GM12865 (cell line): ENCODE measurements at regions not wholly inside any gene's neighbourhood (a gene's known extent, or its start where the extent isn't known, plus 50 kb on each side); places are given as distances from the start of the nearest gene placed in this dataset.

Source experiments
- DNase-seq: peaks from one replicate; pipeline ENCODE4 v3.0.0; 2010; ENCODE audit warnings: low read depth
- H3K4me3 ChIP-seq: 2 replicates; pipeline ENCODE4 v1.5.1; 2011; ENCODE audit warnings: mild to moderate bottlenecking, low read depth, low read length, control low read depth
- TF ChIP-seq, protein P1 (sequence below): IDR thresholded peaks from 2 replicates; pipeline ENCODE4 v1.5.1; 2011; ENCODE audit warnings: low read length, control low read depth, low read depth, inconsistent platforms; ENCODE audit not compliant: insufficient read depth; ENCODE audit errors: missing control alignments

DNA sequence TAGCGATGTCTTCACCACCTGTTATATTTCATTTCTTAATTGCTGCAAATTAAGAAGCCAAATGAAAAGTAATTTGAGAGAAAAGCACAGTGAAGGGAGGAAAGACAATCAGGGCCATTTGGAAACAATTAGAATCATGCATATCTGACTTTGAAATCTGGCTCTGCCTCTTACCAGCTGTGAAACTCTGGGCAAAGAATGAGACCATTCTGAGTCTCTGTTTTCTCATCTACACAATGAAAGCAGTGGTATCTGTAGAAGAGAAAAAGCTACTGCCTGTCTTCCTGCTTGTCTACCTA, 334.5 kb upstream of the CYRIA start:
- no peak for DNase-seq
- TF ChIP-seq, protein P1, sequence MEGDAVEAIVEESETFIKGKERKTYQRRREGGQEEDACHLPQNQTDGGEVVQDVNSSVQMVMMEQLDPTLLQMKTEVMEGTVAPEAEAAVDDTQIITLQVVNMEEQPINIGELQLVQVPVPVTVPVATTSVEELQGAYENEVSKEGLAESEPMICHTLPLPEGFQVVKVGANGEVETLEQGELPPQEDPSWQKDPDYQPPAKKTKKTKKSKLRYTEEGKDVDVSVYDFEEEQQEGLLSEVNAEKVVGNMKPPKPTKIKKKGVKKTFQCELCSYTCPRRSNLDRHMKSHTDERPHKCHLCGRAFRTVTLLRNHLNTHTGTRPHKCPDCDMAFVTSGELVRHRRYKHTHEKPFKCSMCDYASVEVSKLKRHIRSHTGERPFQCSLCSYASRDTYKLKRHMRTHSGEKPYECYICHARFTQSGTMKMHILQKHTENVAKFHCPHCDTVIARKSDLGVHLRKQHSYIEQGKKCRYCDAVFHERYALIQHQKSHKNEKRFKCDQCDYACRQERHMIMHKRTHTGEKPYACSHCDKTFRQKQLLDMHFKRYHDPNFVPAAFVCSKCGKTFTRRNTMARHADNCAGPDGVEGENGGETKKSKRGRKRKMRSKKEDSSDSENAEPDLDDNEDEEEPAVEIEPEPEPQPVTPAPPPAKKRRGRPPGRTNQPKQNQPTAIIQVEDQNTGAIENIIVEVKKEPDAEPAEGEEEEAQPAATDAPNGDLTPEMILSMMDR: no peak
- no peak overlapping the region for H3K4me3 ChIP-seq

GRCh38 chr2:16999347-17000183, 333.9 kb upstream of the CYRIA start:
- no peak for DNase-seq
- H3K4me3 ChIP-seq: no peak overlapping the region
- TF ChIP-seq, protein P1: no peak

GRCh38 chr2:16978301-16978700, 312.7 kb upstream of the CYRIA start:
- DNase-seq: no peak
- H3K4me3 ChIP-seq: no peak overlapping the region
- TF ChIP-seq, protein P1: no peak

DNA sequence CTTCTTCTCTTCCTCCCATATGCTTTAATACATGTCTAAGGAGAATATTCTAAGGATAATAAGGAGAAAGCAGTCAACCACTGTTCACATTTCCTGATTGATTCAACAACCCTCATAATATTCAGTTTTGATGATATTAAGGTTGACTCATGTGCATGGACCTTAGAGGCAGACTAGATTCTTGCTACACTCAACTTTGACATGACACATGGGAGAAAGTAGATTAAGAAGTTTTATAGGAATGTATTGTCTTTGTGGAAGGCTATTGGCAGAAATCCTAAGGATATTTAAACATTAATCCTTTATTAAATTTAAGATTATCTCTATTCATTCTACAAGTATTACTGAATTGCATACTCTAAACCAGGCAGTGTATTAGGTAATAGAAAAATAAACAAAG, 309.1 kb upstream of the CYRIA start:
- DNase-seq: no peak
- TF ChIP-seq, protein P1: no peak

DNA sequence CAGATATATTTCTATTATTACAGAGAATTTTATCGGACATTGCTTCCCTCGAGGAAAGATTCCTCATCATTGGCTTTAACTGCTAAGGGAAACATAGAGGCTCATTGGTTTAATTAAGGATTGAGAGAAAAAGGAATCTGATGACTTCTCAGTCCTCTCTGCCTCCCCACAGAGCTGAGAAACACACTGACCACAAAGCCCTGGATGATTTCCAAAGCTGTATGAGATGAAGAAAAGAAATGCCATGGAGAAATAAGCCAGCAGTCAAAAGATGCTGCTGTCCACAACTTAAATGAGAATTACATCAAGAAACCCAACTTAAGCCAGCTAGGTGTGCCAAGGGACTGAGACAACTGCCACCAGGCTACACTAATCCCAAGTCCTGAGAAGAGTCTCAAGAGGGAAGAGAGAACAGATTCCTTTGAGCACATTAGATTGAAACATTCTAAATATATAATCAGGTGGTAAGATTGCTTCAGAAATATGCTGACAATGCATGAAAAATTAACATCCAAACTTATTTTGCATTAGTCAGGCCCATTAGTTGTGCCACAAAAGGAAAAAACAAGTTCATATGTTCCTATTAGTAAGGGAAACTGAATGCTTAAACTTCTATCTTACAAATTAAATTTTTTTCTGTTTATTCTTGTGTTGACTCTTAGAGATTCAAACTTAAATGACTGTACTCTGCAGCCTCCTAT, 308.1 kb upstream of the CYRIA start:
- DNase-seq: no peak
- no peak overlapping the region for H3K4me3 ChIP-seq
- TF ChIP-seq, protein P1: no peak

More for the DNA sequence above, 309.1 kb upstream of the CYRIA start:
- no peak overlapping the region for H3K4me3 ChIP-seq

DNA sequence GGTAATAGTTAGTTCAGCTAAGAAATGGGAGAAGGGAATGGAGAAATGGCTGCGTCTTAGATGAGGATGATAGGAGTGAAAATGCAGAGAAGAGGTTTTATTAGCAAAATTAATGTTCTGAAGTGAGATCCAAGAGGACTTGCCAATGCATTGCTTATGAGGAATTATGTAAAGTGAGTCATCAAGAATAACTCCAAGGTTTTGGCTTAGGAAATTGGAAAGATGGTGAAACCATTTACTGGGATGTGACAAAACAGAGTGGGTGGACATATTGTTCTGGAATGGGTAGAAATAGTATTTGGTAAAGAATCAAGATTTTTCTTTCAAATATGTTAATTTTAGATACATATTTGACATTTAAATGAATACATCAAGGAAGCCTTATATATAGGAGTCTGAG, 306.6 kb upstream of the CYRIA start:
- TF ChIP-seq, protein P1: no peak
- H3K4me3 ChIP-seq: no peak overlapping the region
- DNase-seq: no peak
